ENCODE measurements at regions not wholly inside any gene's neighbourhood (a gene's known extent, or its start where the extent isn't known, plus 50 kb on each side); places are given as distances from the start of the nearest gene placed in this dataset.

DNA sequence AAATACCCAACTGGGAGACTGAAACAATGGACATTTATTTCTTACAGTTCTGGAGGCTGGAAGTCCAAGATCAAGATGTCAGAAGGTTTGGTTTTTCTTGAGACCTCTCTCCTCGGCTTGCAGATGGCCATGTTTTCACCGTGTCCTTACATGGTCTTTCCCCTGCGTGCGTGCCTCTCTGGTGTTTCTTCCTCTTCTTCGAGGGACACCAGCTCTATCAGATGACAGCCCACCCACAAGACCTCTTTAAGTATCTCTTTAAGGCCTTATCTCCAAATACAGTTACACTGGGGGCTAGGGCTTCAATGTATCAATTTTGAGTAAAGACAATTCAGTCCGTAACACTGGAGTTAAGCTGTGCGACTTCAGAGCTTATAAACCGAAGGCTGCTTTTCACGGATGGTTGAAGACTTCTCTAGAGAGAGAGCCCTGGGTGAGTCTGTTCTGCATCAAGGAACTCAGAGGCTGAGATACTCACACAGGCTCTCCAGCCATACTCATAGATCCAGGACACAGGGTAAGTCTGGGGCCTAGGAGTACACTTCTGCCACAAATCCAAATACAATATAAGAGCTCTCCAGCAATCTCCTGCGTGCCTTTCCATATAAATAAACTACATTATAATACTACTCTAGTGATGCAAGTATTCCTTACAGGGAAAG is 339.9 kb upstream of the PKDCC start:
- Histone ChIP-seq H3K36me3 (no peaks in the 10 kb centered on the region), H3K4me1 (no peaks in the 10 kb centered on the region), H3K9me3 (no peaks in the 10 kb centered on the region), H3K27me3 (no peaks in the 10 kb centered on the region), H3K4me3 (no peak overlapping the region), H3K27ac (no peak overlapping the region)
- TF ChIP-seq CTCF (IDR thresholded peaks at IDR 0.05), result no peak
- DNase-seq, result no peak
- WGBS, 2 donors, result 77 to 86% methylated on average over 10 of the region's 10 CpGs
- ATAC-seq, result no peak
- intact Hi-C loops (cut with DNase I), result no loop called here
- FAIRE-seq, result no peak

DNA sequence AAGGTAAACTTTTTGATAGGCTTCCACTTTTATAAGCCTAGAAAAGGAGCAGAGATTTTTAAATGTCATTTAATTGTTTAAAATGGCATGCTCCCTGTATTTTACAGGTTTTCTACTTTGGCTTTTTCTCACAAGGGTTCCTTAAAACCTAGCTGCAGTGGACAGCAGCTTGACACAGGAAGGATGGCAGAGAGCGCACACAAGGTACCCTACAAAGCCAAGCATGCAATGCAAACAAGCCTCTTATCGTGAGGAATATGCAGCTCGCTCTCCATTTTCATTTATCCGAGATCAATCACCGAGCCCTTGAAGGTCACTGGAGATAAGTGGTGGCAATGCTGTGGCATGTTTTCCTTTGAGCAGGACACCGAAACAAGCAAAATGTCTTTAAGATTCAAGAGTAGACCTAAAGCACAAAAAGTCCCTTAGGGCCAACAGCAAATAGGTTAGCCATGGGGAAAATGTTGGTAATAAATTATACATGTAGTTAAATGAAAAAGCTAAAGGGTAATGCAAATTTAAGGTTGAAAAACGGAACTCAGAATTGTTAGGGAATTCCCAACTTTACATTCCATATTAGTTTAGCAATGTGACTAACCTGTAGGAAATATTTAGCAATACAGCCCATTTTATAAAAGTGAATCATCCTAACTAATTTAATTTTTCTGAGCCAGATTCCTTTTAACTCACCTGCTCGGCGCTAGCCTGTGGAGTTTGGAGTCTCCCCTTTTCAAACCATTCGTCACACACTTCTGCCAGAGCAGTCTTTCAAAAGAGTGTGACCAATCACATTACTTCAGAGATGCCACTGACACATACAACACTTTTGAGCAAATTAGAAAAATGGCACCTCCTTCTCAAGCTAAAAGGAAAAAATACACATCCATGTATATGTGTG is 337.9 kb upstream of the PKDCC start:
- TF ChIP-seq CTCF (IDR thresholded peaks at IDR 0.05), result no peak
- no peak for ATAC-seq
- no peak for DNase-seq
- no peaks in the 10 kb centered on the region for H3K36me3 ChIP-seq
- intact Hi-C loops (cut with DNase I), result no loop called here
- H3K27me3 ChIP-seq, result no peaks in the 10 kb centered on the region
- H3K4me3 ChIP-seq, result no peak overlapping the region
- H3K27ac ChIP-seq, result no peak overlapping the region
- WGBS, 2 donors, result 43 to 52% methylated on average over 10 of the region's 10 CpGs
- H3K9me3 ChIP-seq, result no peaks in the 10 kb centered on the region
- no peaks in the 10 kb centered on the region for H3K4me1 ChIP-seq
- FAIRE-seq, result no peak

- H3K9me3 ChIP-seq, result no peaks in the 10 kb centered on the region
- 77 to 81% methylated on average over 3 of the region's 3 CpGs for WGBS, 2 donors
- FAIRE-seq, result no peak
- ATAC-seq, result no peak
- H3K36me3 ChIP-seq, result no peaks in the 10 kb centered on the region
- H3K27ac ChIP-seq, result no peak overlapping the region
- no peaks in the 10 kb centered on the region for H3K4me1 ChIP-seq
- no peak overlapping the region for H3K4me3 ChIP-seq
- DNase-seq, result no peak
- TF ChIP-seq CTCF (IDR thresholded peaks at IDR 0.05), result no peak
- H3K27me3 ChIP-seq, result no peaks in the 10 kb centered on the region
- intact Hi-C loops (cut with DNase I), result no loop called here
Observed at GRCh38 chr2:41710944-41711343, 336.9 kb upstream of the PKDCC start.

- no peak for TF ChIP-seq CTCF (IDR thresholded peaks at IDR 0.05)
- no peak for ATAC-seq
- no peak overlapping the region for H3K4me3 ChIP-seq
- no peaks in the 10 kb centered on the region for H3K36me3 ChIP-seq
- 92 to 96% methylated on average over 2 of the region's 2 CpGs for WGBS, 2 donors
- H3K4me1 ChIP-seq, result no peaks in the 10 kb centered on the region
- intact Hi-C loops (cut with DNase I), result no loop called here
- H3K27me3 ChIP-seq, result no peaks in the 10 kb centered on the region
- no peaks in the 10 kb centered on the region for H3K9me3 ChIP-seq
- DNase-seq, result no peak
- H3K27ac ChIP-seq, result no peak overlapping the region
- no peak for FAIRE-seq
Observed at GRCh38 chr2:41711736-41712135, 336.1 kb upstream of the PKDCC start.

DNA sequence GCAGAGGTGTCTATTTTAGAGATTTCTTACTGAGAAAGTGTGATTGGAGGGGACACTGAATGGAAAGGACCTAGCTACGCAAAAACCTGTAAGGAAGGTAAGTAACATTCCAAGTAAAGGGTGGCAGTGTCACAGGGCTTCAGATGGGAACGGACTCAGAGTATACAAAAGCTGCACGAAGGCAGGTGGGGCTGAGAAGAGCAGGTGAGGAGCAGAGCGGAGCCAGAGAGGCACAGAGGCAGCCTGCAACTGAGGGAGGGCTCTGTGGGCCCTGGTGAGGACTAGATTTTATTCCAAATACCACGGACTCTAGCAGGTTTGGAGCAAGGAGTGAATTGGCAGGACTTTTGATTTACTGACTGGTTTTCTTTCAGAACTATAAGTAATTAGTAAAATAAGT is 331.3 kb upstream of the PKDCC start:
- TF ChIP-seq CTCF (IDR thresholded peaks at IDR 0.05), result no peak
- FAIRE-seq (no peak), DNase-seq (no peak), ATAC-seq (no peak)
- no peak overlapping the region for H3K4me3 ChIP-seq
- H3K36me3 ChIP-seq, result no peaks in the 10 kb centered on the region
- no peaks in the 10 kb centered on the region for H3K9me3 ChIP-seq
- H3K27ac ChIP-seq, result no peak overlapping the region
- WGBS, 2 donors, result 73% methylated on average over 5 of the region's 5 CpGs
- H3K4me1 ChIP-seq, result peaks cover 0 to 2% (median 0%) of the 10 kb centered on the region in 3 donors
- H3K27me3 ChIP-seq, result no peaks in the 10 kb centered on the region
- intact Hi-C loops (cut with DNase I), result no loop called here

Data from pancreas (tissue), 10 donors.